ENCODE measurements at regions not wholly inside any gene's neighbourhood (a gene's known extent, or its start where the extent isn't known, plus 50 kb on each side); places are given as distances from the start of the nearest gene placed in this dataset.

- DNase-seq = no peak
Measured at GRCh38 chr20:54364919-54365318, 110.5 kb upstream of the DOK5 start.

GRCh38 chr20:54366669-54367344, 108.6 kb upstream of the DOK5 start:
- no peak for DNase-seq

GRCh38 chr20:54368570-54368969, 106.8 kb upstream of the DOK5 start:
- no peak for DNase-seq

GRCh38 chr20:54372313-54372712, 103.1 kb upstream of the DOK5 start:
- DNase-seq = no peak

- DNase-seq = no peak
Measured at GRCh38 chr20:54377992-54378773, 97.2 kb upstream of the DOK5 start.

- no peak for DNase-seq
Measured at GRCh38 chr20:54379893-54380584, 95.4 kb upstream of the DOK5 start.

GRCh38 chr20:54382419-54382818, 93.0 kb upstream of the DOK5 start:
- no peak for DNase-seq

GRCh38 chr20:54385746-54386145, 89.6 kb upstream of the DOK5 start:
- no peak for DNase-seq

GRCh38 chr20:54389596-54390280, 85.7 kb upstream of the DOK5 start:
- DNase-seq = peak; percentile 47

GRCh38 chr20:54397292-54398140, 77.9 kb upstream of the DOK5 start:
- DNase-seq = no peak

- no peak for DNase-seq
Measured at GRCh38 chr20:54398814-54399213, 76.6 kb upstream of the DOK5 start.

- no peak for DNase-seq
Measured at GRCh38 chr20:54405540-54405939, 69.9 kb upstream of the DOK5 start.

GRCh38 chr20:54407459-54407858, 67.9 kb upstream of the DOK5 start:
- DNase-seq = no peak

- DNase-seq = no peak
Measured at GRCh38 chr20:54415967-54416366, 59.4 kb upstream of the DOK5 start.

GRCh38 chr20:54416770-54417169, 58.6 kb upstream of the DOK5 start:
- no peak for DNase-seq

GRCh38 chr20:54419531-54419930, 55.9 kb upstream of the DOK5 start:
- no peak for DNase-seq
